GM12874 (cell line): ENCODE measurements at regions not wholly inside any gene's neighbourhood (a gene's known extent, or its start where the extent isn't known, plus 50 kb on each side); places are given as distances from the start of the nearest gene placed in this dataset.

ENCODE experiments used
- TF ChIP-seq, protein P1 (sequence below): IDR thresholded peaks from 2 replicates; pipeline ENCODE4 v1.5.1; 2011; ENCODE audit warnings: low read depth, mild to moderate bottlenecking, control low read depth, low read length, moderate library complexity; ENCODE audit not compliant: insufficient read depth

DNA sequence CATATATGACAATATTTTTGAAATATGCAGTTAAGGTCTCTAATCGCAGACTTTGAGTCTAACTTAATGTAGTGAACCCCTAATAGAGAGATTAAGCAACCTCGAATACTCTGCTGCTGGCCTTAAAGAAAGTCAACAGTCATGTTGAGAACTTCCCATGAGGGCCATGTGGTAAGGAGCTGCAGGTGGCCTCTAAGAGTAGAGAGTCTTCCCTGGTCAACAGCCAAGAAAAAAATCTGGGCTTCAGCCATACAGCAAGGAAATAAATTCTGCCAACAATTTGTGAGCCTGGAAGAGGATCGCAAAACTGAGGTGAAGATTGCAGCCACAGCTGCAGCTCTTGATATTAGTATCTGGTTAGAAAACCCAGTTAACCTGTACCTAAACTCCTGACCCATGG lies 935.2 kb upstream of the TYRP1 start:
- TF ChIP-seq, protein P1, sequence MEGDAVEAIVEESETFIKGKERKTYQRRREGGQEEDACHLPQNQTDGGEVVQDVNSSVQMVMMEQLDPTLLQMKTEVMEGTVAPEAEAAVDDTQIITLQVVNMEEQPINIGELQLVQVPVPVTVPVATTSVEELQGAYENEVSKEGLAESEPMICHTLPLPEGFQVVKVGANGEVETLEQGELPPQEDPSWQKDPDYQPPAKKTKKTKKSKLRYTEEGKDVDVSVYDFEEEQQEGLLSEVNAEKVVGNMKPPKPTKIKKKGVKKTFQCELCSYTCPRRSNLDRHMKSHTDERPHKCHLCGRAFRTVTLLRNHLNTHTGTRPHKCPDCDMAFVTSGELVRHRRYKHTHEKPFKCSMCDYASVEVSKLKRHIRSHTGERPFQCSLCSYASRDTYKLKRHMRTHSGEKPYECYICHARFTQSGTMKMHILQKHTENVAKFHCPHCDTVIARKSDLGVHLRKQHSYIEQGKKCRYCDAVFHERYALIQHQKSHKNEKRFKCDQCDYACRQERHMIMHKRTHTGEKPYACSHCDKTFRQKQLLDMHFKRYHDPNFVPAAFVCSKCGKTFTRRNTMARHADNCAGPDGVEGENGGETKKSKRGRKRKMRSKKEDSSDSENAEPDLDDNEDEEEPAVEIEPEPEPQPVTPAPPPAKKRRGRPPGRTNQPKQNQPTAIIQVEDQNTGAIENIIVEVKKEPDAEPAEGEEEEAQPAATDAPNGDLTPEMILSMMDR, result no peak

DNA sequence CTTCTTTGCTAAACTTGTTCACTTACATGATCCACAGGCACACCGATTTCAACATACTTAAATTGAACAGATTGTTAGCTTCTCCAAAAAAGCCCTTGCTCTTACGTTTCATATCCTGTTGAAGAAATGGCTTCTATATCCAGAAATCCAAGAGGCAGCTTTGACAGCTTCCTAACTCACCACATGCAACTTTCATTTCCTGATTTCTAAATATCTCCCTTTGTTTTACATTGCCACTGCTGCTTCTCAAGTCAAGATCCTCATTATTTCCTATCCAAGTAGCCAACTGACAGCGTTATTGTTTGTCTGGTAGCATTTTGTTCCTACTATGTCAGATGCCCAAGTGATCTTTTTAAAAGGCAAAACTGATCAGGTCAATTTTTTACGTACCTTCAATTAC lies 913.2 kb upstream of the TYRP1 start:
- TF ChIP-seq, protein P1, result no peak

DNA sequence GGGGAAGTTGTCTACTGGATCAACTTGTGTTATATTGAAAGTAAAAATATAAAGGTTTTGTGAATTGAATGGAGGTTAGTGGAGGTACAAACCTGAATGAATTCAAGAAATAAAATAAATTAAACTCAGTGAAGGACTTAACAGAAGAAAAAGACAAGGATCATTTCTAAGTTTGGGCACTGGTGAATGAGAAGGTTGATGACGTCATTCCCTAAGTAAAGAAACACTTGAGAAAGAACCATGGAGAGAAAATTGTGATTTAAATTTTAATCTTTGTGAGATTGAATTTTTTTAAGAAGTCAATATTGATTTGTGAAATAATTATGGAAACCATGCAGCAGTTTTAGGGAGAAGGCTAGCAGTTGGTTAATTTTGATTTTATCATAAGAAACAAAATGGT lies 900.3 kb upstream of the TYRP1 start:
- TF ChIP-seq, protein P1, result no peak

DNA sequence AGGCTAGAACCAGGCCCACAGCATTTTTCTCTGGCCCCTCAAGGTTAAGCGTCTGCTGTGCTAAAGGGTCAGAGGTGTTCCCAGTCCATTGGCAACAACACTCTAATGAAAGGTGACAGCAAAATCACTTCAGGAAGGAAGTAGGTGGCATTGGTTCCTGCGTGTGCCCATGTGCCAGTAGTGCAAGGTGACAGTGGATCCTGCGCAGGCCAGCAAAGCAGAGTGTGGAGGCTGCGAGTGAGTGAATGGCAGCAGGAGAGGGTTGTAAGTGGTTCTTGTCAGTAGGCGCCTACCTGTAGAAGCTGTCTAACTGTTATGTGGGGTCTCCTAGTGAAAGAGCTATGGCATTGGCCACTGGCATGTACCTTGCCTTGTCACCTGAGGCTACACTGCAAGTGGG lies 898.2 kb upstream of the TYRP1 start:
- TF ChIP-seq, protein P1, result no peak

DNA sequence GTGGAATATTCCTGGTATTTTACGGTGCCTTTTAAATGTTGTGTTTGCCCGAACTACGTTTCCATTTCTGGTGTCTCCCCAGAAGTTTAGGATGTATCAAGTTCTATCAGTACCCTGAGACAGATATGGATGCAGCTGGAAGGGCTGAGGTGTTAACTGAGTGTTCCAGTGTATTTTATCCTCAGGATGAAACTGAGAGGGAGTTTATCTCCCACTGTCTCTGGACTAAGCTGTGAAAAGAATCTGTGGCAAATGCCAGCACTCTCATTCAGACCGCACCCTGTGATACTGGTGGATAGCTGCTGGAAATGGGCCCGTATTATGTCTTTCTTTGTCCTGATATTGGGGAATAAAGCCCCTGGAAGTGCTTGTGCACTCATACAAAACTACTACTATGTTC lies 887.2 kb upstream of the TYRP1 start:
- TF ChIP-seq, protein P1, result no peak

DNA sequence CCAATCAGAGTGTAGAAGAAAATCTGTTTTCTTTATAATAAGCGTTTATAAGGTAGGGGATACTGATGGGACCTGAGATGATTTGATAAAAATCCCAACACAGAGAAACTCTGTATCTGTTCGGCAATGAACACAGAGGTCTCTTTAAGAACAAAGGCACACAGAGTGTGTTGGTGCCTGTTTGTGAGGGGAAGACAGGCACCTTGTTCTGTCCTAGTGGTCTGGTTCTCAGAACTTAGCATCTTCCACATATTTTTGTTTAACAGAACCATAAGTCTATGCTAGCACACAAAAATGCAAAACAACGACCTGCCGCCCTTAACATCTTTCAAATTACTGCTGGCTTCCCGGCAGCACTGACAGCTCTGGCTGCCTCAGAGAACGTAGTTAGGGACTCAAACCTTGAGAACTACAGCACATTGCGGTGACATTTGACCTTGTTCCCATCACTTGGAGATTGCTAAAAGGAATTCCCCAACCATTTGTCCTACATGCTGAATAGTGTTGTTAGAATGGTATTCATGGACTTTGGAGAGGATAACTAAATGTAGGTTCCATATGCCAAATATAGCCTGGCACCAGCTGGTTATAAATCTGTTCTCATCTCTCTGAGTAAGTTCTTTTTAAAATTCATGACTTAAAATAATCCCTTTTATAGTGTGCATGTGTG lies 871.7 kb upstream of the TYRP1 start:
- TF ChIP-seq, protein P1, result no peak

DNA sequence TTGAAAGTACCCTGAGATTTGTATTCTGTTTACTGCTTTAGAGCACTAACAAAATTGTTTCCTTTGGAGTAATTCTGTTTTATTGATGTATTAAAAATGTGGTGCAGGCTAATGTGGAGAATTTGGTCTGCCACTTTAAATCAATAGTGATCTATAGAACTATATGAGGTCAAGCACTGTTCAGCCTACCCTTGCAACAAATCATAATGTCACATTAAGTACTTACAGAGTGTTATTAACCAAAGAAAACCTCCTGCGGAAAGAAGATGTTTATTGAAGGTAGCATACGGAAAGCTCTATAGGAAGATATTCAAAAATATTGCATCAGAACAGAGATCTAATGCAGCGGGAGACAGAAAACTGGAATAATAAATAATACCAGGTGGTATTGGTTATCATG lies 865.0 kb upstream of the TYRP1 start:
- TF ChIP-seq, protein P1, result no peak

DNA sequence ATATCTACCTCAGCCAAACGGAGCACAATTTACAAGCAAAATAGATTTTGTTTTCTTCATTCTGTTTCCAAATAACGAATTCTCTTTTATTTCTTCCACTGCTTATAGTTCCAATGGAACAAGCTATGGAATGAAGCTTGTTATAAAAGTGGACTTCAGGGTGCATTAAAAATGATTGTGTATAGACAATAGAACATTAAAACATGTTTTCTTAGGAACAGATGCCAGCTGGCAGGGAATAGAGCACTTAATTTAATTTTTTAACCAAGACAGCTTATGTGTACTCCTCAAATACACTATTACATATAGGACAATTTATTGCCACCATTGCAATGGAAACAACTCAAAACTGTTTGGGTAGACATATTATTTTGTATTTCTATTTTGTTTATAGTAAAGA lies 860.1 kb upstream of the TYRP1 start:
- TF ChIP-seq, protein P1, result no peak
